ENCODE measurements at regions not wholly inside any gene's neighbourhood (a gene's known extent, or its start where the extent isn't known, plus 50 kb on each side); places are given as distances from the start of the nearest gene placed in this dataset.
A peak's percentile ranks its signal among the peaks of the same experiment; 100 is the strongest.

DNA sequence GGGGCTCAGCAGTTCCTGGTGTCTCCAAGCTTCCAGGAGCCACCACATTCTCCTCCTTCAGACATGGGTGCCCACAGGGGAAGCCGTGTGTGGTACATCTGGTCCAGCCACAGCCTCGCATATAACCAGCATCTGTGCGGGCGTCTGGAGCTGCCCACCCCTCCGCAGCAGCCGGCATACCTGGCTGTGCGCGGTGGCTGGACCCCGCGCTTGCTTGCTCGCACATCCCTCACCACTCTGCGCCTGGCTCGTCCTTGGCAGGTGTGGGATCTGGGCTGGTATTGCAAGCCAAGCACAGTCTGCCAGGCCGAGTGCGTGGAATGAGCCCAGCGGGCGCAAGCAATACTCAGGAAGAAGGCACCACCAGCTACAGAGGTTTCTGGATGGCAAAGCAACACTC is 117.7 kb upstream of the MBL2 start:
- H2BK15ac ChIP-seq (ENCODE audit: low read depth, poor library complexity, severe bottlenecking) = no peak overlapping the region

DNA sequence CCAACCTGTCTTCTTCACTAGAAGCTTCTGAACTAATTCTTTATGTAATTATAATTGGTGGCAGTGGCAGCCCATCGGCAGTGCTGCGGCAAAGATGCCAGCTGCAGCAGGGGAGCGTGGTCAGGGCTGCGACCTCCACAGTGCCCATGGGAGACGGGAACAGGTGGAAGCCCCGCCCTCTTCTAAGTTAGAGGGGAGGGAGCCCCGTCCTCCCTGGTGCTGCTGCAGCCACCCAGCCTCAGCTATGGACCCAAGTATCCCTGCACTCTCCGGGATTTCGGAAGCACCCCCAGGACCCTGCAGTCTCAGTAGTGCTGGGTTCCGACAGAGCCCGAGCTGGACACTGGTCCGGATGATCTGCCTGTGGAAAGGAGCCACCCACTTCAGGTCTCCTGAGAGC is 117.0 kb upstream of the MBL2 start:
- H2AFZ ChIP-seq (ENCODE audit: low read depth, low read length) = no peak overlapping the region
- 95% methylated on average over 12 of the region's 12 CpGs for WGBS
- no peak overlapping the region for H3K9ac ChIP-seq (ENCODE audit: low read length)
- no peak overlapping the region for H3K23ac ChIP-seq (ENCODE audit: low read length in 2 of 2)
- H3K14ac ChIP-seq (ENCODE audit: low read length in 2 of 2) = no peak overlapping the region
- no peak overlapping the region for H3K18ac ChIP-seq (ENCODE audit: low read depth in 1 of 2, low read length in 2 of 2)
- no peaks in the 10 kb centered on the region for H3K9me3 ChIP-seq (ENCODE audit: control insufficient read depth, low read length)
- no peak overlapping the region for H2BK120ac ChIP-seq (ENCODE audit: low read depth, low read length)
- DNase-seq = no peak
- peaks cover under 1% of the 10 kb centered on the region for H3K4me1 ChIP-seq (ENCODE audit: control insufficient read depth, insufficient read depth, low read depth, low read length)
- no peak overlapping the region for H2BK5ac ChIP-seq (ENCODE audit: low read depth, low read length, poor library complexity, severe bottlenecking)
- no peak overlapping the region for H3K27ac ChIP-seq (ENCODE audit: low read length, poor library complexity, severe bottlenecking)
- no peak overlapping the region for H2BK15ac ChIP-seq (ENCODE audit: low read depth, poor library complexity, severe bottlenecking)
- no peak overlapping the region for H4K91ac ChIP-seq (ENCODE audit: low read length)
- no peak overlapping the region for H2AK5ac ChIP-seq (ENCODE audit: low read length, severe bottlenecking)
- no peaks in the 10 kb centered on the region for H3K79me1 ChIP-seq (replicated peaks; ENCODE audit: low read length, poor library complexity, severe bottlenecking)
- H2BK12ac ChIP-seq (ENCODE audit: low read length in 2 of 2) = no peak overlapping the region
- no peak overlapping the region for H3K4me2 ChIP-seq (ENCODE audit: low read length, poor library complexity, severe bottlenecking)
- no peak overlapping the region for H4K8ac ChIP-seq (ENCODE audit: low read length)
- peaks cover 0 to 19% of the 10 kb centered on the region in 2 experiments for H3K27me3 ChIP-seq (ENCODE audit: control insufficient read depth in 1 of 2, insufficient read depth in 1 of 2, low read length in 2 of 2)
- no peaks in the 10 kb centered on the region for H3K36me3 ChIP-seq (ENCODE audit: control insufficient read depth in 1 of 2, insufficient read depth in 2 of 2, low read depth in 1 of 2, low read length in 2 of 2)
- H3K4me3 ChIP-seq (ENCODE audit: insufficient read depth in 1 of 2, low read depth in 1 of 2, low read length in 2 of 2) = no peak overlapping the region
- no peak overlapping the region for H3K4ac ChIP-seq (ENCODE audit: low read depth in 1 of 2, low read length in 2 of 2)

More for the DNA sequence above, 117.7 kb upstream of the MBL2 start:
- no peaks in the 10 kb centered on the region for H3K9me3 ChIP-seq (ENCODE audit: control insufficient read depth, low read length)
- peak overlapping the region; percentile 34 for H4K91ac ChIP-seq (ENCODE audit: low read length)
- H3K4me1 ChIP-seq (ENCODE audit: control insufficient read depth, insufficient read depth, low read depth, low read length) = no peaks in the 10 kb centered on the region
- no peak overlapping the region for H2BK12ac ChIP-seq (ENCODE audit: low read length in 2 of 2)
- H3K14ac ChIP-seq (ENCODE audit: low read length in 2 of 2) = no peak overlapping the region
- no peak overlapping the region for H3K9ac ChIP-seq (ENCODE audit: low read length)
- H3K18ac ChIP-seq (ENCODE audit: low read depth in 1 of 2, low read length in 2 of 2) = no peak overlapping the region
- DNase-seq = no peak
- no peak overlapping the region for H3K4ac ChIP-seq (ENCODE audit: low read depth in 1 of 2, low read length in 2 of 2)
- H2AK5ac ChIP-seq (ENCODE audit: low read length, severe bottlenecking) = no peak overlapping the region
- H3K23ac ChIP-seq (ENCODE audit: low read length in 2 of 2) = no peak overlapping the region
- no peak overlapping the region for H4K8ac ChIP-seq (ENCODE audit: low read length)
- no peak overlapping the region for H2BK5ac ChIP-seq (ENCODE audit: low read depth, low read length, poor library complexity, severe bottlenecking)
- 96% methylated on average over 15 of the region's 17 CpGs for WGBS
- no peaks in the 10 kb centered on the region for H3K79me1 ChIP-seq (replicated peaks; ENCODE audit: low read length, poor library complexity, severe bottlenecking)
- H2AFZ ChIP-seq (ENCODE audit: low read depth, low read length) = no peak overlapping the region
- H3K4me3 ChIP-seq (ENCODE audit: insufficient read depth in 1 of 2, low read depth in 1 of 2, low read length in 2 of 2) = no peak overlapping the region
- H2BK120ac ChIP-seq (ENCODE audit: low read depth, low read length) = no peak overlapping the region
- H3K27ac ChIP-seq (ENCODE audit: low read length, poor library complexity, severe bottlenecking) = no peak overlapping the region
- H3K27me3 ChIP-seq (ENCODE audit: control insufficient read depth in 1 of 2, insufficient read depth in 1 of 2, low read length in 2 of 2) = peaks cover 0 to 21% of the 10 kb centered on the region in 2 experiments
- no peak overlapping the region for H3K4me2 ChIP-seq (ENCODE audit: low read length, poor library complexity, severe bottlenecking)
- no peaks in the 10 kb centered on the region for H3K36me3 ChIP-seq (ENCODE audit: control insufficient read depth in 1 of 2, insufficient read depth in 2 of 2, low read depth in 1 of 2, low read length in 2 of 2)

DNA sequence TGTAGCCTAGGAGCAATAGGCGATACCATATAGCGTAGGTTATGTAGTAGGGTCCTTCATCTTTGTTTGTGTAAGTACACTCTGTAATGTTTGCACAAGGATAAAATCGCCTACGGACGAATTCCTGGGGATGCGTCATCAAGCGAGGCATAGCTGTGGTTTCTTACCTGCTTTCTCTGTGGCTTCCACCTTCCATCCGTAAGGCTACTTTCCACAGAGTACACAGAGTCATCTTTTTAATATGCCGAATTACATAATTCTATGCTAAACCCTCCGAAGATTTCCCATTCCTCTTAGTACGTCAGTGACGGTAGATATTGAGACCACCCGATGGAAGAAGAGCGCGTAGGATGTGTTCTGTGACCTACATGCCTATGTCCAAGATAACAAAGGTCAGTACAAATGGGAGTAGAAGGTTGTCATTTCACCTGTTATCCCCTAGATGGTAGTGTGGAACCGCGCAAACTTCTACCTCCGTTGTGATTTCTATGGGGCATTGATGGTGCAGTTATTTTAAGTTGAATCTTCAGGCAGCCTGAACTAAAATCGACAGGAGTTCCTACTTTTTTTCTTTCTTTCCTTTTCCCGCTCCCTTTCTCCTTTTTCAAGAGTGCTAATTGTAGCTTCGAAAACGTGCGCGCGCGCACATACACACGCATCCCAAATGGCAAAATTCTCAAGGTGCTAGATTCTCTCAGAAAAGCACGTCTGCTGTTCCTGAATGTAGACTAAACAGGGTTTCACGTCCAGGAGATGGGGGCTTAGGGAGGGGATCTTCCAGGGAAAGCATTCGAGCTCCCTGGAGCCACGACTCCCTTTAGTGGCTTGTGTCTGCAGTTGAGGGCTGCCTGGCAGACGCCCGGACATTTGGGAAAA is 111.7 kb upstream of the MBL2 start:
- Histone ChIP-seq H3K27me3 (ENCODE audit: control insufficient read depth in 1 of 2, insufficient read depth in 1 of 2, low read length in 2 of 2) (peaks cover 0 to 34% of the 10 kb centered on the region in 2 experiments), H2AK5ac (ENCODE audit: low read length, severe bottlenecking) (no peak overlapping the region), H3K14ac (ENCODE audit: low read length in 2 of 2) (peak overlapping the region in 1 of 2 experiments; percentile 26), H3K9ac (ENCODE audit: low read length) (no peak overlapping the region), H2BK120ac (ENCODE audit: low read depth, low read length) (no peak overlapping the region), H3K4me1 (ENCODE audit: control insufficient read depth, insufficient read depth, low read depth, low read length) (peaks cover 7% of the 10 kb centered on the region), H3K4ac (ENCODE audit: low read depth in 1 of 2, low read length in 2 of 2) (no peak overlapping the region), H4K8ac (ENCODE audit: low read length) (peak overlapping the region; percentile 96), H3K18ac (ENCODE audit: low read depth in 1 of 2, low read length in 2 of 2) (peak overlapping the region in 1 of 2 experiments; percentile 5), H2BK12ac (ENCODE audit: low read length in 2 of 2) (no peak overlapping the region), H3K27ac (ENCODE audit: low read length, poor library complexity, severe bottlenecking) (peak overlapping the region; percentile 58), H2AFZ (ENCODE audit: low read depth, low read length) (no peak overlapping the region), H3K36me3 (ENCODE audit: control insufficient read depth in 1 of 2, insufficient read depth in 2 of 2, low read depth in 1 of 2, low read length in 2 of 2) (no peaks in the 10 kb centered on the region), H2BK5ac (ENCODE audit: low read depth, low read length, poor library complexity, severe bottlenecking) (peak overlapping the region; percentile 85), H3K79me1 (replicated peaks; ENCODE audit: low read length, poor library complexity, severe bottlenecking) (no peaks in the 10 kb centered on the region), H3K23ac (ENCODE audit: low read length in 2 of 2) (no peak overlapping the region), H4K91ac (ENCODE audit: low read length) (no peak overlapping the region), H2BK15ac (ENCODE audit: low read depth, poor library complexity, severe bottlenecking) (peak overlapping the region; percentile 2), H3K4me2 (ENCODE audit: low read length, poor library complexity, severe bottlenecking) (peak overlapping the region; percentile 33), H3K9me3 (ENCODE audit: control insufficient read depth, low read length) (no peaks in the 10 kb centered on the region), H3K4me3 (ENCODE audit: insufficient read depth in 1 of 2, low read depth in 1 of 2, low read length in 2 of 2) (peak overlapping the region in 1 of 2 experiments; percentile 39)
- WGBS = 38% methylated on average over 32 of the region's 33 CpGs
- DNase-seq = peak; percentile 73

DNA sequence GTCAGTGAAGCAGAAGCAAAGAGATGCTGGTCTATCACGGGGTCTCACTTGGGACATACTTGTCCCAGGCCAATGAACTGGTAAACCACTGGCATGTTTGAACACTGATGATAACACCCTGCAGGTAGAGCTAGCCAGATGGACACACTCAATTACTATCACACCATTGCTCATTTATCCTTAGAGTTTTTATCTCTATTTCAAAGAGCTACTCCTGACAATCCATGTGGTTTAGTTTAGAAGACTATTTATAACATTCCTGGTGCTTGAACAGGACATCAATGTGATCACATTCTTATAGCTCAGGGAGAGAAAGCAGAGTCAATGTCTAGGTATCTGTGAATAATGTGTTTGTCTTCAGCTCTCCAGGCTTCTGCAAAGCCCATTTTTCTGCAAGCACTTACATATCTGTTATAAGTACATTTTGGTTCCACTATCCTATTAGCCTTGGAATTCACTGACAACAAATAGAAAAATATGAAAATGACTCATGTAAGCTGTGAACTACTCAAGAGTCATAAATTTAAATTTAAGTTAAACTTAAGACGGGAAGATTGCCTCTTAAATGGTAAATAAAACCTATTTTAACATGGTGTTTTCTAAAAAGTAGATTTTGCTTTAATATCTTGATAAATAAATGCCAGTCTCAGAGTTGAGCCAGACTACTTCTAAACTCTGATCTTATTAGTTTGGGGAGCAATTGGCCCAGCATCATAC is 106.7 kb upstream of the MBL2 start:
- H3K36me3 ChIP-seq (ENCODE audit: control insufficient read depth in 1 of 2, insufficient read depth in 2 of 2, low read depth in 1 of 2, low read length in 2 of 2) = no peaks in the 10 kb centered on the region
- H4K8ac ChIP-seq (ENCODE audit: low read length) = no peak overlapping the region
- DNase-seq = peak; percentile 7
- no peak overlapping the region for H2BK5ac ChIP-seq (ENCODE audit: low read depth, low read length, poor library complexity, severe bottlenecking)
- no peaks in the 10 kb centered on the region for H3K9me3 ChIP-seq (ENCODE audit: control insufficient read depth, low read length)
- H3K18ac ChIP-seq (ENCODE audit: low read depth in 1 of 2, low read length in 2 of 2) = no peak overlapping the region
- no peak overlapping the region for H3K4me3 ChIP-seq (ENCODE audit: insufficient read depth in 1 of 2, low read depth in 1 of 2, low read length in 2 of 2)
- H3K4ac ChIP-seq (ENCODE audit: low read depth in 1 of 2, low read length in 2 of 2) = no peak overlapping the region
- no peak overlapping the region for H4K91ac ChIP-seq (ENCODE audit: low read length)
- no peaks in the 10 kb centered on the region for H3K79me1 ChIP-seq (replicated peaks; ENCODE audit: low read length, poor library complexity, severe bottlenecking)
- H2BK15ac ChIP-seq (ENCODE audit: low read depth, poor library complexity, severe bottlenecking) = no peak overlapping the region
- H3K4me2 ChIP-seq (ENCODE audit: low read length, poor library complexity, severe bottlenecking) = peak overlapping the region; percentile 34
- no peak overlapping the region for H2BK120ac ChIP-seq (ENCODE audit: low read depth, low read length)
- no peak overlapping the region for H3K23ac ChIP-seq (ENCODE audit: low read length in 2 of 2)
- no peak overlapping the region for H2AFZ ChIP-seq (ENCODE audit: low read depth, low read length)
- no peak overlapping the region for H3K14ac ChIP-seq (ENCODE audit: low read length in 2 of 2)
- H3K9ac ChIP-seq (ENCODE audit: low read length) = no peak overlapping the region
- H3K4me1 ChIP-seq (ENCODE audit: control insufficient read depth, insufficient read depth, low read depth, low read length) = peaks cover 6% of the 10 kb centered on the region
- peaks cover 0 to 16% of the 10 kb centered on the region in 2 experiments for H3K27me3 ChIP-seq (ENCODE audit: control insufficient read depth in 1 of 2, insufficient read depth in 1 of 2, low read length in 2 of 2)
- H2BK12ac ChIP-seq (ENCODE audit: low read length in 2 of 2) = no peak overlapping the region
- H3K27ac ChIP-seq (ENCODE audit: low read length, poor library complexity, severe bottlenecking) = peak overlapping the region; percentile 85
- 94% methylated on average over 1 of the region's 2 CpGs for WGBS
- H2AK5ac ChIP-seq (ENCODE audit: low read length, severe bottlenecking) = no peak overlapping the region

Measured in mesenchymal stem cell (in vitro differentiated cells and primary cell).